GM23338 (cell line): ENCODE measurements at regions not wholly inside any gene's neighbourhood (a gene's known extent, or its start where the extent isn't known, plus 50 kb on each side); places are given as distances from the start of the nearest gene placed in this dataset.

Experiments used
- ATAC-seq: fragments of 200-7000 bp; cut with Tn5 transposase; 3 replicates; pipeline ENCODE4 v1.9.1; 2020
- DNase-seq: peaks from one replicate; pipeline ENCODE4 v3.0.0-alpha.2; 2015; ENCODE audit warnings: low spot score
- H2AFZ ChIP-seq: fragments of 200-600 bp; sonication (generic); 2 replicates; pipeline ENCODE4 v1.8.0; 2016; ENCODE audit warnings: antibody characterized with exemption, mild to moderate bottlenecking, moderate library complexity
- H3F3A ChIP-seq: fragments of 200-600 bp; sonication (generic); replicated peaks from 2 replicates; pipeline ENCODE4 v1.8.0; 2017; ENCODE audit warnings: antibody characterized with exemption, mixed run types, low read depth
- H3K27ac ChIP-seq: fragments of 200-600 bp; sonication (generic); 2 replicates; pipeline ENCODE4 v1.6.1; 2016; ENCODE audit warnings: low read depth
- H3K27me3 ChIP-seq: fragments of 200-600 bp; sonication (generic); 2 replicates; pipeline ENCODE4 v1.8.0; 2016; ENCODE audit warnings: mild to moderate bottlenecking, mixed run types, moderate library complexity; ENCODE audit not compliant: insufficient read depth
- H3K36me3 ChIP-seq: fragments of 200-600 bp; sonication (generic); 2 replicates; pipeline ENCODE4 v1.8.0; 2016; ENCODE audit warnings: mild to moderate bottlenecking; ENCODE audit not compliant: insufficient read depth
- H3K4me1 ChIP-seq: fragments of 200-600 bp; sonication (generic); 2 replicates; pipeline ENCODE4 v1.8.0; 2016; ENCODE audit warnings: mild to moderate bottlenecking, moderate library complexity; ENCODE audit not compliant: insufficient read depth
- H3K4me2 ChIP-seq: fragments of 200-600 bp; sonication (generic); 2 replicates; pipeline ENCODE4 v1.7.1; 2017; ENCODE audit warnings: mixed run types
- H3K4me3 ChIP-seq: fragments of 200-600 bp; sonication (generic); 2 replicates; pipeline ENCODE4 v1.6.1; 2016; ENCODE audit warnings: mixed run types
- H3K79me2 ChIP-seq: fragments of 200-600 bp; sonication (generic); replicated peaks from 2 replicates; pipeline ENCODE4 v1.8.0; 2017; ENCODE audit warnings: mild to moderate bottlenecking; ENCODE audit not compliant: insufficient read depth
- H3K9me2 ChIP-seq: fragments of 200-600 bp; sonication (generic); 2 replicates; pipeline ENCODE4 v1.8.0; 2017; ENCODE audit not compliant: insufficient read depth
- H4K20me1 ChIP-seq: fragments of 200-600 bp; sonication (generic); replicated peaks from 2 replicates; pipeline ENCODE4 v1.8.0; 2017; ENCODE audit warnings: mild to moderate bottlenecking; ENCODE audit not compliant: insufficient read depth
- H3K27ac Mint-ChIP-seq: 2 replicates; pipeline ENCODE4 v1.8.0; 2020; ENCODE audit warnings: inconsistent platforms, mild to moderate bottlenecking, moderate library complexity, mixed read lengths
- H3K27me3 Mint-ChIP-seq: 3 replicates; pipeline ENCODE4 v1.8.0; 2022; ENCODE audit warnings: low read depth, mild to moderate bottlenecking, moderate library complexity, mixed read lengths, inconsistent platforms; ENCODE audit not compliant: insufficient read depth, poor library complexity
- H3K36me3 Mint-ChIP-seq: 3 replicates; pipeline ENCODE4 v1.8.0; 2021; ENCODE audit warnings: low read depth, mild to moderate bottlenecking, inconsistent platforms, moderate library complexity, mixed read lengths
- H3K4me1 Mint-ChIP-seq: 3 replicates; pipeline ENCODE4 v1.8.0; 2020; ENCODE audit warnings: mild to moderate bottlenecking, inconsistent platforms, mixed read lengths
- H3K4me3 Mint-ChIP-seq: 3 replicates; pipeline ENCODE4 v1.8.0; 2021; ENCODE audit warnings: moderate library complexity, mild to moderate bottlenecking, inconsistent platforms, mixed read lengths
- H3K9me3 Mint-ChIP-seq: 3 replicates; pipeline ENCODE4 v1.8.0; 2020; ENCODE audit warnings: moderate library complexity, mild to moderate bottlenecking, inconsistent platforms, mixed read lengths
- EZH2 ChIP-seq: fragments of 200-600 bp; sonication (generic); IDR thresholded peaks from one replicate; pipeline ENCODE4 v1.8.0; 2017; ENCODE audit warnings: antibody characterized with exemption, mild to moderate bottlenecking, low read depth; ENCODE audit not compliant: unreplicated experiment
- EZH2phosphoT487 ChIP-seq: fragments of 200-600 bp; sonication (generic); IDR thresholded peaks from one replicate; pipeline ENCODE4 v1.8.1; 2018; ENCODE audit warnings: antibody characterized with exemption; ENCODE audit not compliant: unreplicated experiment
- JUNB ChIP-seq: IDR thresholded peaks from one replicate; pipeline ENCODE4 v1.6.1; 2016; ENCODE audit warnings: antibody characterized with exemption; ENCODE audit not compliant: unreplicated experiment
- NANOG ChIP-seq: IDR thresholded peaks from 2 replicates; pipeline ENCODE4 v1.6.1; 2016; ENCODE audit warnings: antibody characterized with exemption, borderline replicate concordance
- POLR2AphosphoS5 ChIP-seq: IDR thresholded peaks from 2 replicates; pipeline ENCODE4 v1.6.1; 2016; ENCODE audit warnings: antibody characterized with exemption, low read depth
- STAT1 ChIP-seq: IDR thresholded peaks from one replicate; pipeline ENCODE4 v1.6.1; 2016; ENCODE audit warnings: antibody characterized with exemption; ENCODE audit not compliant: unreplicated experiment
- TF ChIP-seq, protein P1 (sequence below): IDR thresholded peaks from one replicate; pipeline ENCODE4 v1.6.1; 2018; ENCODE audit warnings: antibody characterized with exemption; ENCODE audit not compliant: unreplicated experiment
- TF ChIP-seq, protein P2 (sequence below): IDR thresholded peaks from 2 replicates; pipeline ENCODE4 v1.6.1; 2016; ENCODE audit warnings: antibody characterized with exemption
- TF ChIP-seq, protein P3 (sequence below): fragments of 250-450 bp; sonication (Bioruptor Pico); IDR thresholded peaks from 2 replicates; pipeline ENCODE4 v1.5.0; 2020; ENCODE audit warnings: mild to moderate bottlenecking, moderate library complexity

DNA sequence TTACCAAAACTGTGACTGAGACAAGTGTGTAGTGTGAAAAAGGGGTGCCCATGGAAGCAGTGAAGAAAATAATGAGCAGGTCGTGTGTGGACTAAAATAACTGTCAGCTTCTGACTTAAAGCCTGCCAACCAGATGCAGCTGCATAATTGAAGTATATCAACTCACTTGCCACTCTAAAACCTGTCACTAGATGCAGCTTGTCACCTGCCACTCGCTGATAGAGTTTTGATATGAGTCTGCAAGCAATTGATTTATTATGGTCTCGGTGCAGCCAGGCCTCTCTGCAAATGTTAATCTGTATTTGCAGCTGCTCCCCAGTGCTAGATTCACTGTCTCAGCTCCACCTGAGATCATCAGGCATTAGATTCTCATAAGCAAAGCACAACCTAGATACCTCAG, 1090.0 kb upstream of the EYS start (continued):
- TF ChIP-seq EZH2, result no peak
- TF ChIP-seq, protein P1, sequence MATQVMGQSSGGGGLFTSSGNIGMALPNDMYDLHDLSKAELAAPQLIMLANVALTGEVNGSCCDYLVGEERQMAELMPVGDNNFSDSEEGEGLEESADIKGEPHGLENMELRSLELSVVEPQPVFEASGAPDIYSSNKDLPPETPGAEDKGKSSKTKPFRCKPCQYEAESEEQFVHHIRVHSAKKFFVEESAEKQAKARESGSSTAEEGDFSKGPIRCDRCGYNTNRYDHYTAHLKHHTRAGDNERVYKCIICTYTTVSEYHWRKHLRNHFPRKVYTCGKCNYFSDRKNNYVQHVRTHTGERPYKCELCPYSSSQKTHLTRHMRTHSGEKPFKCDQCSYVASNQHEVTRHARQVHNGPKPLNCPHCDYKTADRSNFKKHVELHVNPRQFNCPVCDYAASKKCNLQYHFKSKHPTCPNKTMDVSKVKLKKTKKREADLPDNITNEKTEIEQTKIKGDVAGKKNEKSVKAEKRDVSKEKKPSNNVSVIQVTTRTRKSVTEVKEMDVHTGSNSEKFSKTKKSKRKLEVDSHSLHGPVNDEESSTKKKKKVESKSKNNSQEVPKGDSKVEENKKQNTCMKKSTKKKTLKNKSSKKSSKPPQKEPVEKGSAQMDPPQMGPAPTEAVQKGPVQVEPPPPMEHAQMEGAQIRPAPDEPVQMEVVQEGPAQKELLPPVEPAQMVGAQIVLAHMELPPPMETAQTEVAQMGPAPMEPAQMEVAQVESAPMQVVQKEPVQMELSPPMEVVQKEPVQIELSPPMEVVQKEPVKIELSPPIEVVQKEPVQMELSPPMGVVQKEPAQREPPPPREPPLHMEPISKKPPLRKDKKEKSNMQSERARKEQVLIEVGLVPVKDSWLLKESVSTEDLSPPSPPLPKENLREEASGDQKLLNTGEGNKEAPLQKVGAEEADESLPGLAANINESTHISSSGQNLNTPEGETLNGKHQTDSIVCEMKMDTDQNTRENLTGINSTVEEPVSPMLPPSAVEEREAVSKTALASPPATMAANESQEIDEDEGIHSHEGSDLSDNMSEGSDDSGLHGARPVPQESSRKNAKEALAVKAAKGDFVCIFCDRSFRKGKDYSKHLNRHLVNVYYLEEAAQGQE, result no peak
- TF ChIP-seq, protein P2, sequence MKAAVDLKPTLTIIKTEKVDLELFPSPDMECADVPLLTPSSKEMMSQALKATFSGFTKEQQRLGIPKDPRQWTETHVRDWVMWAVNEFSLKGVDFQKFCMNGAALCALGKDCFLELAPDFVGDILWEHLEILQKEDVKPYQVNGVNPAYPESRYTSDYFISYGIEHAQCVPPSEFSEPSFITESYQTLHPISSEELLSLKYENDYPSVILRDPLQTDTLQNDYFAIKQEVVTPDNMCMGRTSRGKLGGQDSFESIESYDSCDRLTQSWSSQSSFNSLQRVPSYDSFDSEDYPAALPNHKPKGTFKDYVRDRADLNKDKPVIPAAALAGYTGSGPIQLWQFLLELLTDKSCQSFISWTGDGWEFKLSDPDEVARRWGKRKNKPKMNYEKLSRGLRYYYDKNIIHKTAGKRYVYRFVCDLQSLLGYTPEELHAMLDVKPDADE, result no peak
- TF ChIP-seq EZH2phosphoT487, result no peak

DNA sequence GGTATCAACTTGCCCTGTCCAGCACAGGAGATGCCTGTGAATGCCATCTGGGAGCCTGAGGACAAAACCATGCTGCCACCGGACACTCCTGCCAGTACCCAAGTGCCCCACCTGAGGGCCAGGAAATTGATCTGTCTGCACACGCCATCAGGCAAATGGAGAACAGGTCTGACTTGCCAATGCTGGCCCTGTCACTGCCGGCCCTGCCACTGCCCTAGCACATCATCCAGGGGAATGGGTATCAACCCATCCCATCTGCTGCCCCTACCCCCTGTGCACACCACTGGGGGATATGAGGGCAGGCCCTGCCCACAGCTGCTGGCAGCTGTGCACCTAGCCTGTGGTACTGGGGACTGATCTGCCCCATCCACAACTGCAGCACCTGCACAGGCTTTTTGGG, 1081.6 kb upstream of the EYS start:
- Mint-ChIP-seq H3K4me3 (no peak overlapping the region), H3K9me3 (peaks cover 24% of the 10 kb centered on the region; the same call in 2 of the 3 replicates), H3K36me3 (no peaks in the 10 kb centered on the region), H3K27ac (no peak overlapping the region), H3K27me3 (no peaks in the 10 kb centered on the region), H3K4me1 (no peaks in the 10 kb centered on the region)
- Histone ChIP-seq H3K36me3 (no peaks in the 10 kb centered on the region), H3K79me2 (no peaks in the 10 kb centered on the region), H2AFZ (no peak overlapping the region), H3K4me2 (no peak overlapping the region), H3K4me3 (no peak overlapping the region), H4K20me1 (no peaks in the 10 kb centered on the region), H3K27ac (no peak overlapping the region), H3K9me2 (no peaks in the 10 kb centered on the region; the same call in 1 of the 2 replicates), H3K27me3 (no peaks in the 10 kb centered on the region), H3F3A (no peaks in the 10 kb centered on the region), H3K4me1 (no peaks in the 10 kb centered on the region)
- ATAC-seq (no peak), DNase-seq (no peak)
- TF ChIP-seq, protein P1, result no peak
- TF ChIP-seq EZH2 (no peak), JUNB (no peak), EZH2phosphoT487 (no peak), POLR2AphosphoS5 (no peak), STAT1 (no peak), NANOG (no peak)
- TF ChIP-seq, protein P2, result no peak
- TF ChIP-seq, protein P3, sequence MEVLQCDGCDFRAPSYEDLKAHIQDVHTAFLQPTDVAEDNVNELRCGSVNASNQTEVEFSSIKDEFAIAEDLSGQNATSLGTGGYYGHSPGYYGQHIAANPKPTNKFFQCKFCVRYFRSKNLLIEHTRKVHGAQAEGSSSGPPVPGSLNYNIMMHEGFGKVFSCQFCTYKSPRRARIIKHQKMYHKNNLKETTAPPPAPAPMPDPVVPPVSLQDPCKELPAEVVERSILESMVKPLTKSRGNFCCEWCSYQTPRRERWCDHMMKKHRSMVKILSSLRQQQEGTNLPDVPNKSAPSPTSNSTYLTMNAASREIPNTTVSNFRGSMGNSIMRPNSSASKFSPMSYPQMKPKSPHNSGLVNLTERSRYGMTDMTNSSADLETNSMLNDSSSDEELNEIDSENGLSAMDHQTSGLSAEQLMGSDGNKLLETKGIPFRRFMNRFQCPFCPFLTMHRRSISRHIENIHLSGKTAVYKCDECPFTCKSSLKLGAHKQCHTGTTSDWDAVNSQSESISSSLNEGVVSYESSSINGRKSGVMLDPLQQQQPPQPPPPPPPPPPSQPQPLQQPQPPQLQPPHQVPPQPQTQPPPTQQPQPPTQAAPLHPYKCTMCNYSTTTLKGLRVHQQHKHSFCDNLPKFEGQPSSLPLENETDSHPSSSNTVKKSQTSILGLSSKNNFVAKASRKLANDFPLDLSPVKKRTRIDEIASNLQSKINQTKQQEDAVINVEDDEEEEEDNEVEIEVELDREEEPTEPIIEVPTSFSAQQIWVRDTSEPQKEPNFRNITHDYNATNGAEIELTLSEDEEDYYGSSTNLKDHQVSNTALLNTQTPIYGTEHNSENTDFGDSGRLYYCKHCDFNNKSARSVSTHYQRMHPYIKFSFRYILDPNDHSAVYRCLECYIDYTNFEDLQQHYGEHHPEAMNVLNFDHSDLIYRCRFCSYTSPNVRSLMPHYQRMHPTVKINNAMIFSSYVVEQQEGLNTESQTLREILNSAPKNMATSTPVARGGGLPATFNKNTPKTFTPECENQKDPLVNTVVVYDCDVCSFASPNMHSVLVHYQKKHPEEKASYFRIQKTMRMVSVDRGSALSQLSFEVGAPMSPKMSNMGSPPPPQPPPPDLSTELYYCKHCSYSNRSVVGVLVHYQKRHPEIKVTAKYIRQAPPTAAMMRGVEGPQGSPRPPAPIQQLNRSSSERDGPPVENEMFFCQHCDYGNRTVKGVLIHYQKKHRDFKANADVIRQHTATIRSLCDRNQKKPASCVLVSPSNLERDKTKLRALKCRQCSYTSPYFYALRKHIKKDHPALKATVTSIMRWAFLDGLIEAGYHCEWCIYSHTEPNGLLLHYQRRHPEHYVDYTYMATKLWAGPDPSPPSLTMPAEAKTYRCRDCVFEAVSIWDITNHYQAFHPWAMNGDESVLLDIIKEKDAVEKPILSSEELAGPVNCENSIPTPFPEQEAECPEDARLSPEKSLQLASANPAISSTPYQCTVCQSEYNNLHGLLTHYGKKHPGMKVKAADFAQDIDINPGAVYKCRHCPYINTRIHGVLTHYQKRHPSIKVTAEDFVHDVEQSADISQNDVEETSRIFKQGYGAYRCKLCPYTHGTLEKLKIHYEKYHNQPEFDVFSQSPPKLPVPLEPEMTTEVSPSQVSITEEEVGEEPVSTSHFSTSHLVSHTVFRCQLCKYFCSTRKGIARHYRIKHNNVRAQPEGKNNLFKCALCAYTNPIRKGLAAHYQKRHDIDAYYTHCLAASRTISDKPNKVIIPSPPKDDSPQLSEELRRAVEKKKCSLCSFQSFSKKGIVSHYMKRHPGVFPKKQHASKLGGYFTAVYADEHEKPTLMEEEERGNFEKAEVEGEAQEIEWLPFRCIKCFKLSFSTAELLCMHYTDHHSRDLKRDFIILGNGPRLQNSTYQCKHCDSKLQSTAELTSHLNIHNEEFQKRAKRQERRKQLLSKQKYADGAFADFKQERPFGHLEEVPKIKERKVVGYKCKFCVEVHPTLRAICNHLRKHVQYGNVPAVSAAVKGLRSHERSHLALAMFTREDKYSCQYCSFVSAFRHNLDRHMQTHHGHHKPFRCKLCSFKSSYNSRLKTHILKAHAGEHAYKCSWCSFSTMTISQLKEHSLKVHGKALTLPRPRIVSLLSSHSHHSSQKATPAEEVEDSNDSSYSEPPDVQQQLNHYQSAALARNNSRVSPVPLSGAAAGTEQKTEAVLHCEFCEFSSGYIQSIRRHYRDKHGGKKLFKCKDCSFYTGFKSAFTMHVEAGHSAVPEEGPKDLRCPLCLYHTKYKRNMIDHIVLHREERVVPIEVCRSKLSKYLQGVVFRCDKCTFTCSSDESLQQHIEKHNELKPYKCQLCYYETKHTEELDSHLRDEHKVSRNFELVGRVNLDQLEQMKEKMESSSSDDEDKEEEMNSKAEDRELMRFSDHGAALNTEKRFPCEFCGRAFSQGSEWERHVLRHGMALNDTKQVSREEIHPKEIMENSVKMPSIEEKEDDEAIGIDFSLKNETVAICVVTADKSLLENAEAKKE (CRISPR knock-in tag), result no peak
